RWPE2 (cell line): ENCODE measurements at regions not wholly inside any gene's neighbourhood (a gene's known extent, or its start where the extent isn't known, plus 50 kb on each side); places are given as distances from the start of the nearest gene placed in this dataset.

Source experiments
- ATAC-seq: fragments of 200-7000 bp; cut with Tn5 transposase; 3 replicates; pipeline ENCODE4 v1.9.1; 2021; ENCODE audit warnings: low read depth
- DNase-seq: peaks from one replicate; pipeline ENCODE4 v3.0.0-alpha.2; 2020; ENCODE audit warnings: low spot score
- H3K27ac ChIP-seq: fragments of 450-650 bp; 2 replicates; pipeline ENCODE4 v1.5.1; 2017; ENCODE audit warnings: mild to moderate bottlenecking; ENCODE audit not compliant: poor library complexity, severe bottlenecking
- H3K27me3 ChIP-seq: fragments of 250-450 bp; sonication (Bioruptor Pico); 2 replicates; pipeline ENCODE4 v1.5.1; 2021; ENCODE audit warnings: mild to moderate bottlenecking, moderate library complexity; ENCODE audit not compliant: insufficient read depth, poor library complexity, severe bottlenecking
- H3K36me3 ChIP-seq: fragments of 250-450 bp; sonication (Bioruptor Pico); 2 replicates; pipeline ENCODE4 v1.5.1; 2020; ENCODE audit warnings: low read depth, mild to moderate bottlenecking, moderate library complexity
- H3K4me1 ChIP-seq: fragments of 250-450 bp; sonication (Bioruptor Pico); 2 replicates; pipeline ENCODE4 v1.5.1; 2021; ENCODE audit warnings: mild to moderate bottlenecking, moderate library complexity; ENCODE audit not compliant: insufficient read depth, poor library complexity, severe bottlenecking
- H3K4me3 ChIP-seq: fragments of 250-450 bp; sonication (Bioruptor Pico); 2 replicates; pipeline ENCODE4 v1.5.1; 2021; ENCODE audit warnings: mild to moderate bottlenecking, moderate library complexity; ENCODE audit not compliant: severe bottlenecking
- H3K9me3 ChIP-seq: fragments of 250-450 bp; sonication (Bioruptor Pico); 2 replicates; pipeline ENCODE4 v1.5.1; 2021; ENCODE audit warnings: mild to moderate bottlenecking, moderate library complexity; ENCODE audit not compliant: severe bottlenecking
- TF ChIP-seq, protein P1 (sequence below): fragments of 450-650 bp; IDR thresholded peaks from one replicate; pipeline ENCODE4 v1.5.1; 2017; ENCODE audit warnings: mild to moderate bottlenecking, moderate library complexity; ENCODE audit not compliant: poor library complexity, severe bottlenecking

DNA sequence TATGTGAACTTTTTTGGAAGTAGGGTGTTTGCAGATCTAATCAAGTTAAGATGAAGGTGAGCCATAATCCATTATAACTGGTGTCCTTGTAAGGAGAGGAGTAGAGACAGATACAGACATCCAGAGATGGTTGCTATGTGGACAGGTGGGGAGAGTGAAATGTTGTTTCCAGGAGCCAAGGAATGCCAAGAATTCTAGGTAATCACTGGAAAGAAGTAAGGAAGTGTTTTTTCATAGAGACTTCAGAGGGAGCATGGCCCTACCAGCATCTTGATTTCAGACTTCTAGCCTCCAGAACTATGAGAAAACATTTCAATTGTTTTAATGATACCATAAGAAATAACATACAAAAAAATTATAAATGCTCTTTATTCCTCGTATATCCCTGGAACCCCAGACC, 320.5 kb upstream of the ANO3 start:
- no peak for DNase-seq
- H3K36me3 ChIP-seq: no peaks in the 10 kb centered on the region
- H3K27me3 ChIP-seq: no peaks in the 10 kb centered on the region
- no peak overlapping the region for H3K27ac ChIP-seq
- TF ChIP-seq, protein P1, sequence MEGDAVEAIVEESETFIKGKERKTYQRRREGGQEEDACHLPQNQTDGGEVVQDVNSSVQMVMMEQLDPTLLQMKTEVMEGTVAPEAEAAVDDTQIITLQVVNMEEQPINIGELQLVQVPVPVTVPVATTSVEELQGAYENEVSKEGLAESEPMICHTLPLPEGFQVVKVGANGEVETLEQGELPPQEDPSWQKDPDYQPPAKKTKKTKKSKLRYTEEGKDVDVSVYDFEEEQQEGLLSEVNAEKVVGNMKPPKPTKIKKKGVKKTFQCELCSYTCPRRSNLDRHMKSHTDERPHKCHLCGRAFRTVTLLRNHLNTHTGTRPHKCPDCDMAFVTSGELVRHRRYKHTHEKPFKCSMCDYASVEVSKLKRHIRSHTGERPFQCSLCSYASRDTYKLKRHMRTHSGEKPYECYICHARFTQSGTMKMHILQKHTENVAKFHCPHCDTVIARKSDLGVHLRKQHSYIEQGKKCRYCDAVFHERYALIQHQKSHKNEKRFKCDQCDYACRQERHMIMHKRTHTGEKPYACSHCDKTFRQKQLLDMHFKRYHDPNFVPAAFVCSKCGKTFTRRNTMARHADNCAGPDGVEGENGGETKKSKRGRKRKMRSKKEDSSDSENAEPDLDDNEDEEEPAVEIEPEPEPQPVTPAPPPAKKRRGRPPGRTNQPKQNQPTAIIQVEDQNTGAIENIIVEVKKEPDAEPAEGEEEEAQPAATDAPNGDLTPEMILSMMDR: no peak
- H3K9me3 ChIP-seq: no peaks in the 10 kb centered on the region
- H3K4me3 ChIP-seq: no peak overlapping the region
- ATAC-seq: no peak
- no peaks in the 10 kb centered on the region for H3K4me1 ChIP-seq

DNA sequence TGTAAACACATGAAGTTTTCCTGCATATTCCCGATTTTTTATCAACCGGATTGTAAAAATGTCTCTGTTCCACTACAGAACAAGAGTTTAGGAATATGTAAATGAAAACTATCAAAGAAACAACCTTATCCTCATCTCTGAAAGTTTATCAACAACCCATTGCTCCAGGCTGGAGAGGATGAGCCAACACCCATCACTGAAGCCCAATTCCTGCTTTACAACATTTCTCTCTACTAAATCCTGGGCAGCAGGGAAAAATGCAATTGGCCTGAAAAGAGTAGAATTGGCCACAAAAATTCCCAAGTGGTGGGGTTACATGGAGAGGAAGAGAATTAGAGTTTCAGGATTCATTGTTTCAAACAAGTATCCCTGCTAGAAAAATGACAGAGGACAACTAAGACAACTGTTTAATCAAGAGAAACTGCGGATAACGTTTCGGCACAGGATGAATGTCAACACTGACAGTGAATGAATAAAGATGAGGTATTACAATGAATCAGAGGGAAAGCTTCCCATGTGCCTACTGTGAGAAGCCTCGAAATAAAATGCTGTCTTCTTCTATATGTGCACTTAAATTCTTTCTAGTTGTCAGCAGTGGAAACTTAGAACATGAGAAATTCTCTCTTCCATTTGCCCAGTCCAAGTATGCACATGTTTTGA, 317.3 kb upstream of the ANO3 start:
- Histone ChIP-seq H3K27me3 (no peaks in the 10 kb centered on the region), H3K27ac (no peak overlapping the region), H3K4me3 (no peak overlapping the region), H3K36me3 (no peaks in the 10 kb centered on the region), H3K9me3 (no peaks in the 10 kb centered on the region), H3K4me1 (no peaks in the 10 kb centered on the region)
- DNase-seq (no peak), ATAC-seq (no peak)
- TF ChIP-seq, protein P1: no peak

DNA sequence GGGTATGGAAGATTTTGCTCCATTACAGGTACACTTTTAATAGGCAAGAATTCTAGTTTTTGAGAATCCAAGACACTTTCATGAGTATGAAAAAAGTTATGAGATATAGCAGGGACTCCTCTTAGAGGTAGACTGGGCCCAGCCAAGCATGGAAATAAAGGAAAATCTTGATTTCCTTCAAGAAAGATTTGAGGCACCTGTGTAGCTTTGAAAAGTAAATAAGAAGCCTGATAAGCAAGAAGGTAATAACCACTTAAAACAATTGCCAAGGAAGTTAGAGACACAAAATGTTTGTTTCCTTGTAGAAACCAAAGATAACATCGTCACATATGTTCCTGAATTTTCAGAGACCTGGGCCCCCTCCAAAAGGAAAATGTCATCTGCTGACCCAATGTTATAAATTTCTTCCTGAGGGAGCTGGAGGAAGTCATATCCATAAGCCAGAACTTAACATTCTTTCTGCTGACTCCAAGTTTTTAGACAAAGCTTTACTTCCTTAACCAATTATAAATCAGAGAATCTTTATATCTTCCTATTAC, 314.5 kb upstream of the ANO3 start:
- no peaks in the 10 kb centered on the region for H3K36me3 ChIP-seq
- DNase-seq (no peak), ATAC-seq (no peak)
- TF ChIP-seq, protein P1: no peak
- H3K9me3 ChIP-seq: no peaks in the 10 kb centered on the region
- H3K27ac ChIP-seq: no peak overlapping the region
- H3K4me3 ChIP-seq: no peak overlapping the region
- H3K4me1 ChIP-seq: peaks cover 8% of the 10 kb centered on the region
- H3K27me3 ChIP-seq: no peaks in the 10 kb centered on the region

DNA sequence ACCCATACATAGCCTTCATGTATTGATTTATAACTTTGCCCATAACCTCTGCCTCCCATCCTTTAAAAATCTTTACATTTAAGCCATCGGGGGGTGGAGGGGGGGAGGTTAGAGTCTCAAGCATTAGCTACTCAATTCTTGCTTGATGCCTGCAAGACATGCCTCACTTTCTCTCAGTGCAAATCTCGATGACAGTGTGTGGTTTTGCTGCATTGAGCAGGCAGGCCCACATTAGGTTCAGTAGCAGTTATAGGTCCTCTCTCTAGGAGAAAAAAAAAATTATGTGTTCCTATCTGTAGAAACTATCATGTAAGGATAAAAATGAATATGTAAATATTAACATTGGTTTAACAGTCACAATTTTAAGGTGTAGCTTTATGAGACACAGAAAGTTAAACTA, 314.0 kb upstream of the ANO3 start:
- H3K36me3 ChIP-seq: no peaks in the 10 kb centered on the region
- no peaks in the 10 kb centered on the region for H3K27me3 ChIP-seq
- TF ChIP-seq, protein P1: no peak
- H3K4me1 ChIP-seq: peaks cover 8% of the 10 kb centered on the region
- no peak for DNase-seq
- H3K9me3 ChIP-seq: no peaks in the 10 kb centered on the region
- ATAC-seq: no peak
- H3K27ac ChIP-seq: no peak overlapping the region
- H3K4me3 ChIP-seq: no peak overlapping the region

DNA sequence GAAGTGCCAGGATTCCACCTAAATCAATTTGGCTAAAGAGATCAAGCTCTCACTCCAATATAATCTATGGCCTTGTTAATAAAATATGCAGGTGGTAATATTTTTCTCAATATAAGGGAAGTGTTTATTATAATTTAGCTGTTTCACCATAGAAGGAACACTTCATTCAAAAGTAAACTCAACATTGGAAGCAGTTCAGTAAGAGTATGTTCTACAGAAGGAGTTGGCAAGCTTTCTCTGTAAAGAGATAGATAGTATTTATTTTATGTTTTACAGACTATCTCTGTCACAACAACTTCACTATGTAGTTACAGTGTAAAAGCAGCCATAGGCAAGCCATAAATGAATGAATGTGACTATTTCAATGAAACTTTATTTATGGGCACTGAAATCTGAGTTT, 313.6 kb upstream of the ANO3 start:
- Histone ChIP-seq H3K4me1 (peaks cover 8% of the 10 kb centered on the region), H3K27ac (no peak overlapping the region), H3K36me3 (no peaks in the 10 kb centered on the region), H3K27me3 (no peaks in the 10 kb centered on the region), H3K9me3 (no peaks in the 10 kb centered on the region), H3K4me3 (no peak overlapping the region)
- TF ChIP-seq, protein P1: no peak
- DNase-seq (no peak), ATAC-seq (no peak)
